WERI-Rb-1 (cell line): ENCODE measurements at regions not wholly inside any gene's neighbourhood (a gene's known extent, or its start where the extent isn't known, plus 50 kb on each side); places are given as distances from the start of the nearest gene placed in this dataset.

ENCODE experiments used
- DNase-seq: peaks from one replicate; pipeline ENCODE4 v3.0.0-alpha.2; 2020
- H3K27ac ChIP-seq: fragments of 250-450 bp; sonication (Bioruptor Pico); 2 replicates; pipeline ENCODE4 v1.5.1; 2020; ENCODE audit warnings: mild to moderate bottlenecking, moderate library complexity
- H3K27me3 ChIP-seq: fragments of 250-450 bp; sonication (Bioruptor Pico); 2 replicates; pipeline ENCODE4 v1.5.1; 2021; ENCODE audit warnings: mild to moderate bottlenecking, low read depth, moderate library complexity; ENCODE audit not compliant: insufficient read depth, severe bottlenecking
- H3K36me3 ChIP-seq: fragments of 250-450 bp; sonication (Bioruptor Pico); 2 replicates; pipeline ENCODE4 v1.5.1; 2020; ENCODE audit warnings: mild to moderate bottlenecking, moderate library complexity
- H3K4me3 ChIP-seq: 2 replicates; pipeline ENCODE4 v1.5.1; 2011; ENCODE audit warnings: low read depth, mild to moderate bottlenecking, control low read depth, low read length
- H3K9me3 ChIP-seq: fragments of 250-450 bp; sonication (Bioruptor Pico); 2 replicates; pipeline ENCODE4 v1.5.1; 2021; ENCODE audit warnings: mild to moderate bottlenecking, moderate library complexity; ENCODE audit not compliant: severe bottlenecking
- TF ChIP-seq, protein P1 (sequence below): IDR thresholded peaks from 2 replicates; pipeline ENCODE4 v1.5.1; 2011; ENCODE audit warnings: low read depth, mild to moderate bottlenecking, control low read depth, inconsistent platforms, low read length

DNA sequence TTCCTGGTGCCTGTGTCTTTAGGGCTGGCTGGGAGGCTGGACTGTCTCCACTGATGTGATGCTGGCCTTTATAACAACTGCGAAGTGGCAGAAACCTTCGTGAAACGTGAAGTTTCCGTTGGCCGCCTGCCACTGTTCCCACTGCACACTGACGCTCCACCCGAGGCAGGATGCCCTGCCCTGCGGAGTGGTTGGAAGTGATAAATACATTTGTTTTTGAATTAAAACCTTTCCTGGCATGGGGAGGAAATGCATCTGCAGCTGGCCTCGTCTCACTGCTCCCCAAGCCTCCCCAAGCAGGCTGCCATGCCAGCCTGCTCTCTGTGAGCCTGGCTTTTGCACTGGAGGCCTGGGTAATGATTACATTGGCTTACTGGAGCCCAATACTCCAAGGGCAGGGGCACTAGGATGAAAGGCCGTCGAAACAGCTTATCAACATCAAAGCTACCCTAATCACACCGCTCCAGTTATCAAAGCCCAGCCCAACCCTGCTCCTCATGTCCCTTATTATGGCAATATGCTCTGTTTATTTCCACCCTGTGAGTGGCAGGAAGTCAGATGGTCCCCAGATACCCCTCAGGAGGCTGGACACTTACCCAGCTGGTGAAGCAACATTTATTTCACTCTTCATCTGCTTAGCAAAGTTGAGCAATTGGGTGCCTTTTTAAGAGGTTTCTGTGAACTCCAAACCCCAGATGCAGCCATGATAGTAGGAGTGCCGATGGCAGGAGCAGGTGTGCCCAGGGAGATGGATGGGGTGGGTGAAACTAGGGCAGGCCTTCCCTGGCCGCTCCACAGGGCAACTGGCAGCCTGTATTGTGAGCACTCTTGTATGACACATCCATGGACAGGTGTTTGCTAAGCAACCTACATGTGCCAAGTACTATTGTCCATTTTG lies 97.4 kb upstream of the ITGA6 start:
- H3K4me3 ChIP-seq, result no peak overlapping the region
- TF ChIP-seq, protein P1, sequence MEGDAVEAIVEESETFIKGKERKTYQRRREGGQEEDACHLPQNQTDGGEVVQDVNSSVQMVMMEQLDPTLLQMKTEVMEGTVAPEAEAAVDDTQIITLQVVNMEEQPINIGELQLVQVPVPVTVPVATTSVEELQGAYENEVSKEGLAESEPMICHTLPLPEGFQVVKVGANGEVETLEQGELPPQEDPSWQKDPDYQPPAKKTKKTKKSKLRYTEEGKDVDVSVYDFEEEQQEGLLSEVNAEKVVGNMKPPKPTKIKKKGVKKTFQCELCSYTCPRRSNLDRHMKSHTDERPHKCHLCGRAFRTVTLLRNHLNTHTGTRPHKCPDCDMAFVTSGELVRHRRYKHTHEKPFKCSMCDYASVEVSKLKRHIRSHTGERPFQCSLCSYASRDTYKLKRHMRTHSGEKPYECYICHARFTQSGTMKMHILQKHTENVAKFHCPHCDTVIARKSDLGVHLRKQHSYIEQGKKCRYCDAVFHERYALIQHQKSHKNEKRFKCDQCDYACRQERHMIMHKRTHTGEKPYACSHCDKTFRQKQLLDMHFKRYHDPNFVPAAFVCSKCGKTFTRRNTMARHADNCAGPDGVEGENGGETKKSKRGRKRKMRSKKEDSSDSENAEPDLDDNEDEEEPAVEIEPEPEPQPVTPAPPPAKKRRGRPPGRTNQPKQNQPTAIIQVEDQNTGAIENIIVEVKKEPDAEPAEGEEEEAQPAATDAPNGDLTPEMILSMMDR, result no peak
- H3K27ac ChIP-seq, result no peak overlapping the region
- DNase-seq, result no peak
- no peaks in the 10 kb centered on the region for H3K27me3 ChIP-seq
- H3K9me3 ChIP-seq, result no peaks in the 10 kb centered on the region
- H3K36me3 ChIP-seq, result no peaks in the 10 kb centered on the region

DNA sequence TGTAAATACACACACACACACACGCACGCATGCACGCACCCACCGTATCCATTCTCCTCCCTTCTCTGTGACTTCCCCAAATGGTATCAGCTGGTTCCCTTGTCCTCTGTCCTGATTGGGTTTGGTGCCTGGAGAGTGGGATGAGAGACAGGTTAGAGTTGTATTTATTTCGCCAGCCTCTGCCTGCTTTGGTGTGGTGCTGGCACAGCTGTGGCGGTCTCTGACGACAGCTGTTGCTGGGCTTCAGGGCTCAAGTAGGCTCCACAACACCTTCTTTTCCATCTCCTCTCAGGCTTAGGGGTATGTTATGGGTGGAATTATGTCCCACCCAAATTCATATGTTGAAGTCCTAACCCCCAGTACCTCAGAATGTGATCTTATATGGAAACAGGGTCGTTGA lies 94.9 kb upstream of the ITGA6 start:
- Histone ChIP-seq H3K27ac (no peak overlapping the region), H3K4me3 (no peak overlapping the region), H3K36me3 (no peaks in the 10 kb centered on the region), H3K27me3 (no peaks in the 10 kb centered on the region), H3K9me3 (no peaks in the 10 kb centered on the region)
- TF ChIP-seq, protein P1, result no peak
- DNase-seq, result no peak

DNA sequence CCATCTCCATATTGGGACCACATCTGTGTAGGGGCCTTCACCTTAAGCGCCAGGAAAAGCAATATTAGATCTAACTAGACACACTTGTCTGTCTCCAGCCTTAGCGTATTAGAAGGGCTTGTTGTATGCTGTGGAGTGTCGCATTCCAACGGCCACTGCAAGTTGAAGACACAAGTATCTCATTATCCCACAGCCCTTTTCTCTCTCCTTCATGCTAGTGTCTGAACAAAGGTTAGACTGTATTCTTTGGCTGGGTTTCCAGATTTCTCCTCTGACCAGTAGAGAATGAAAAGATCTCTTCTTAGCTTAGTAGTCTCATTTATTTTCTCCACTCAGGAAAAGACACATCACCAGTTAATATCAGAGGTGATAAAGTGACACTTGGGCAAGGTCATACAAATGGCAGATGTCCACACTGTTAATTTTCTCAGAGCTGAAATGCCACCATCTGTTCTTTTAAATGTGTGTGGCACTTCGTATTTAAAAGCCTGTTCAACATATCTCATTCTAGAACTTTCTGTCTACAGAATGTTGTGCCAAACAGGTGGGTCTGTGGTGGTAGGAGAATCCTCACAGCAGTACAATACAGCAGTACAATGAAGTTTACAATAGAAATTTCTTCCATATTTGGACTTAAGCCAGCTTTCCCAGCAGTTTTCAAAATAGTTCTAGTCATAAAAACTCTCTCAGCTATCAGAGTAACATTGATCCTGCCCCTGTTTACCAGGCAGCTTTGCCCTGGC lies 94.0 kb upstream of the ITGA6 start:
- no peak for DNase-seq
- H3K4me3 ChIP-seq, result no peak overlapping the region
- TF ChIP-seq, protein P1, result no peak

DNA sequence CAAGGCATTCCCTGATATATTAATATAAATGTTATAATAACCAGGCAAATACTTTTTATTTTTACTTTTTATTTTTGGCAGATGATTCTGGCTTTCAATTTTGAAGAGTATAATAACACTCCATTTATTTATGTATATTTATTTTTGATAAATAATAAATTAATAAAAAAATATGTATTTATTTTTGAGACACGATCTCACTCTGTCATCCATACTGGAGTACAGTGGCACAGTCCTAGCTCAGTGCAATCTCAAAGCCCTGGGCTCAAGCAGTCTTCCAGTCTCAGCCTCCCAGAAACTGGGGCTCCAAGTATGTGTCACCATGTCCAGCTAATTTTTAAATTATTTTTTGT lies 93.4 kb upstream of the ITGA6 start:
- Histone ChIP-seq H3K36me3 (no peaks in the 10 kb centered on the region), H3K27ac (no peak overlapping the region), H3K9me3 (no peaks in the 10 kb centered on the region), H3K27me3 (no peaks in the 10 kb centered on the region), H3K4me3 (no peak overlapping the region)
- TF ChIP-seq, protein P1, result no peak
- DNase-seq, result no peak

More for the DNA sequence above, 94.0 kb upstream of the ITGA6 start:
- no peaks in the 10 kb centered on the region for H3K9me3 ChIP-seq
- H3K36me3 ChIP-seq, result no peaks in the 10 kb centered on the region
- no peaks in the 10 kb centered on the region for H3K27me3 ChIP-seq
- H3K27ac ChIP-seq, result no peak overlapping the region

DNA sequence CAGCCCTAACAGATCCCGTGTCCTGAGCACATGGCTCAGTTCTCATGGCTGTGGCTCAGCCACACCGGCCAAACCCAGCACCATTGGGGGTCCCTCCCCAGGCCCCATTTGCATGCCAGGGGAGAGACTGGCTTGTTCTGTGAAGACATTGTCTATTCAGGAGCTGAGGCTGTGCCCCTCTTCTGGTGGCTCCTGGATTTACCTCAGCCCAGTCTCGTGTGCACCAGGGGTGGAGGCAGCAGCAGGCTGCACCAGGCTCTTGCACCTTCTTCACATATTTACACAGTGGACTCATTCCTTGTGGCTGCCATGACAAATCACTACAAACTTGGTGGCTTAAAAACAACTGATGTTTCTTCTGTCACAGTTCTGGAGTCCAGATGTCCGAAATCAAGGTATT lies 92.4 kb upstream of the ITGA6 start:
- Histone ChIP-seq H3K9me3 (no peaks in the 10 kb centered on the region), H3K36me3 (no peaks in the 10 kb centered on the region), H3K4me3 (no peak overlapping the region), H3K27ac (no peak overlapping the region), H3K27me3 (no peaks in the 10 kb centered on the region)
- TF ChIP-seq, protein P1, result no peak
- no peak for DNase-seq
